HFFc6 (cell line): ENCODE measurements at regions not wholly inside any gene's neighbourhood (a gene's known extent, or its start where the extent isn't known, plus 50 kb on each side); places are given as distances from the start of the nearest gene placed in this dataset.
"Not testable (repeated sequence)": the region's sequence is repeated elsewhere in the genome, so short reads cannot be mapped to it uniquely, and the experiment has no call there.

Experiments used
- DNase-seq: peaks from one replicate; pipeline ENCODE4 v3.0.0-alpha.2; 2018
- H3K27ac Mint-ChIP-seq: 2 replicates; pipeline ENCODE4 v1.8.0; 2020; ENCODE audit warnings: mild to moderate bottlenecking, mixed read lengths
- H3K27me3 Mint-ChIP-seq: 2 replicates; pipeline ENCODE4 v1.8.0; 2021; ENCODE audit warnings: mild to moderate bottlenecking, moderate library complexity, mixed read lengths; ENCODE audit not compliant: insufficient read depth
- H3K36me3 Mint-ChIP-seq: 2 replicates; pipeline ENCODE4 v1.8.0; 2021; ENCODE audit warnings: low read depth, mixed read lengths
- H3K4me1 Mint-ChIP-seq: 2 replicates; pipeline ENCODE4 v1.8.0; 2020; ENCODE audit warnings: low read depth, mixed read lengths
- H3K4me3 Mint-ChIP-seq: 2 replicates; pipeline ENCODE4 v1.8.0; 2020; ENCODE audit warnings: mild to moderate bottlenecking, moderate library complexity, mixed read lengths
- H3K9me3 Mint-ChIP-seq: 2 replicates; pipeline ENCODE4 v1.8.0; 2020; ENCODE audit warnings: mild to moderate bottlenecking, mixed read lengths
- CTCF ChIP-seq: fragments of 200-600 bp; sonication (generic); IDR thresholded peaks from 2 replicates; pipeline ENCODE4 v1.5.0; 2021; ENCODE audit warnings: antibody characterized with exemption, mild to moderate bottlenecking

GRCh38 chr20:12093057-12093796, 175.5 kb downstream of the BTBD3 start:
- Mint-ChIP-seq H3K4me3 (no peak overlapping the region), H3K9me3 (peaks cover 15% of the 10 kb centered on the region), H3K36me3 (no peaks in the 10 kb centered on the region), H3K27ac (no peak overlapping the region), H3K4me1 (no peaks in the 10 kb centered on the region), H3K27me3 (no peaks in the 10 kb centered on the region; the same call in 1 of the 2 replicates)
- no peak for TF ChIP-seq CTCF
- no peak for DNase-seq

GRCh38 chr20:12093797-12094190, 176.1 kb downstream of the BTBD3 start:
- not testable (repeated sequence) for H3K36me3 Mint-ChIP-seq, H3K27ac Mint-ChIP-seq, H3K4me3 Mint-ChIP-seq, DNase-seq, H3K9me3 Mint-ChIP-seq, H3K27me3 Mint-ChIP-seq, H3K4me1 Mint-ChIP-seq

GRCh38 chr20:12095180-12095920, 177.7 kb downstream of the BTBD3 start:
- DNase-seq, result no peak
- Mint-ChIP-seq H3K9me3 (peaks cover 23% of the 10 kb centered on the region), H3K36me3 (no peaks in the 10 kb centered on the region), H3K27ac (no peak overlapping the region), H3K4me1 (no peaks in the 10 kb centered on the region), H3K27me3 (no peaks in the 10 kb centered on the region), H3K4me3 (no peak overlapping the region)
- TF ChIP-seq CTCF, result no peak

- H3K4me3 Mint-ChIP-seq, result no peak overlapping the region
- no peak for DNase-seq
- H3K27ac Mint-ChIP-seq, result no peak overlapping the region
- H3K9me3 Mint-ChIP-seq, result peaks cover 23% of the 10 kb centered on the region
- H3K27me3 Mint-ChIP-seq, result no peaks in the 10 kb centered on the region; the same call in 1 of the 2 replicates
- no peak for TF ChIP-seq CTCF
- no peaks in the 10 kb centered on the region for H3K36me3 Mint-ChIP-seq
- H3K4me1 Mint-ChIP-seq, result no peaks in the 10 kb centered on the region
These were observed 180.7 kb downstream of the BTBD3 start for GRCh38 chr20:12098421-12098820.

GRCh38 chr20:12108846-12109245, 191.2 kb downstream of the BTBD3 start:
- DNase-seq, result no peak
- Mint-ChIP-seq H3K9me3 (peaks cover 18% of the 10 kb centered on the region), H3K27me3 (peaks cover 2% of the 10 kb centered on the region; the same call in 1 of the 2 replicates), H3K4me3 (no peak overlapping the region), H3K27ac (no peak overlapping the region), H3K4me1 (no peaks in the 10 kb centered on the region), H3K36me3 (no peaks in the 10 kb centered on the region; the same call in 1 of the 2 replicates)
- TF ChIP-seq CTCF, result no peak

GRCh38 chr20:12110274-12110673, 192.6 kb downstream of the BTBD3 start:
- no peak overlapping the region for H3K27ac Mint-ChIP-seq
- peaks cover 30% of the 10 kb centered on the region for H3K9me3 Mint-ChIP-seq
- TF ChIP-seq CTCF, result no peak
- no peak for DNase-seq
- no peaks in the 10 kb centered on the region for H3K4me1 Mint-ChIP-seq
- no peak overlapping the region for H3K4me3 Mint-ChIP-seq
- H3K36me3 Mint-ChIP-seq, result no peaks in the 10 kb centered on the region; the same call in 1 of the 2 replicates
- H3K27me3 Mint-ChIP-seq, result peaks cover 2% of the 10 kb centered on the region; the same call in 1 of the 2 replicates
